ENCODE measurements at regions not wholly inside any gene's neighbourhood (a gene's known extent, or its start where the extent isn't known, plus 50 kb on each side); places are given as distances from the start of the nearest gene placed in this dataset.

DNA sequence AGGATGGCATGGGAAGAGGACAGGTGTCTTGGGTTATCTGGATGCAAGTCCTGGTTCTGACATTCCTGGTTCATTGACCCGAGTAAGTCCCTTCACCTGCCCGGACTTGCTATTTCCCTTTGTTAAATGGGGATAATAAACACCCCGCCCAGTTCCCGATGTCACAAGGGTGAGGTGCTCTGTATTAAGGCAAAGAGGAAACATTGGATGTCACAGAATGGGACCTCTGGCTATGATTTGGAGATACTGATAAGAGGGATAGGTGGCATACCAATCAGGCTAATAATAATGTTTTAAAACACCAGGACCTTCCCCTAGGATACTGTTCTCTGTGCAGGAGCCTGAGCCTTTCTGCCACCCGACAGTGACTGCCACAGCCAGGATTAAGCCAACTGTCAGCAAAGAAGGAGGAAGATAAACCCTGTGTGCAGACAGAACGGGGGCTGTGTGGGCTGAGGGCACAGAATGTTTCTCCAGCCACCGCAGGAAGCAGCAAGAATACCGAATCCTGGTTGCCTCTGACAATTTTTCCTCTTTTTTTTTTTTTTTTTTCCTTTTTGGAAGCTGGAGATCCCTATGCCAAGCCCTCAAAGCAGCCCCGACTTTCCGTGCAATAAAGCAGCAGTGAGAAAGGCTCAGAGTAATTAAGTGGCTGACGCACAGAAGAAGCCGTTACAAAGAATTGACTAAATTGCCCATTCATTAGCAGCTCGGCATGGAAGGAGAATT is 336.6 kb downstream of the SMAD2 start:
- no peak for DNase-seq

DNA sequence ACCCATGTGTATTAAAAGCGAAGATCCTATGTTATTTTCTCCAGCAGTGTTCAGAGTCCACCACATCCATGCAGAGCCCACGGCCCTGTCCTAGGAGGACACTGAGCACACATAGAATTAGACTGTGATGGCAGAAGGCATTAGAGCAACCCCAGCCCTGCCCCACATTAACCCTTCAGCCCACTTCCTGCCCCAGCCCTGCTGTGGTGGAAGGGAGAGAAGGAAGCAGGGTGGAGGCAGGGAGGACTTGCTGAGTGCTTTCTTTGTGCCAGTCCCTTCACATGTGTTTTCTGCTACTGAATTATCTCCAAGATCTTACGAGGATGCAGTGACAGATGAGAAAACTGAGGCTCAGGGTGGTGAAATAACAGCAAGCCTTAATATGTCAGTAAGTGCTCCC is 339.0 kb downstream of the SMAD2 start:
- DNase-seq = no peak

DNA sequence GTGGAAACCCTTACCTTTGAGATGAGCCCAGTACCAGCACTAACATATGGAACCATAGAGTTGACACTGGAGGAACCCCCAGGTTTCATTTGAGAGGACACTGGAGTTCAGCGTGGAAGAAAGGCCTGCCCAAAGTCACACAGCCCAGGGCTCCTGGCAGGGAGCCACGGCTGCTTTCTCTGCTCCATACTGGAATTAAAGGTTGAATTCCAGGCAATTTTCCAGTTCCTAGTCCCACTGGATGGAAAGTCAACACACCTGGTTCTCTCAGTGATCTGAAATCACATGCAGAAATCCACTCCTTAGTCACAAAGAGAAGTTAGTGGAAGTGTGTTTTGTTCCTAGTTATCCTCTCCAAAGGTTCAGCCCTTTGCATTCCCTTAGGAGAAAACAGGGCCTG is 336.1 kb upstream of the SKOR2 start:
- DNase-seq = no peak

DNA sequence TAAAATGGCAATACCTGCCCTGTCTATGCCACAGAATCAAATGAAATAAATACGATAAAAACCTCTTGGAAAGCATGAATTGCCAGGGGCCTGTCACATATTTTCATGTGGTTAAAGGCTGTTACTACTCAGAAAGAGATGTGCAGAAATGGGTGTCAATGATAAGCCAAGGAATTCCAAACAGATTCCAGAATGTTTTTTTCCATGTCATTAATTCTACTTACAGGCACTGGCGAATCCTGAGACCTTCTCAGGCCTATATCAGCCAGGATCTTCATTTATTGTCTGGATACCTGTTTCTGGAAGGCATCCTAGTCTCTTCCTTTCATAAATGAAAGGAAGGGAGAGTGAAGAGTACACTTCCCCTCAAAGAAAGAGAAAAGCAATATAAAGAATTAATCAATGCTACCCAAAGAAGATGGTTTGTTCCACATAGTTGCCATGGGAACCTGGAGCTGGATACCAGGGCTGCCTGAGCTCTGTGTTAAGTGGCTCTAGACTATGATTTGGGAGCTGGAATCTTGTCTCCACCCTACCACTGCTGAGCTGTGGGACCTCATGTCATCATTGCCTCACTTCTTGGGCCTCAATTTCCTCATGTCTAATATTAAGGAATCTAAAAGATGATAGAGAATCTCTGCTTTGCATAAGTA is 335.1 kb upstream of the SKOR2 start:
- DNase-seq = no peak

GRCh38 chr18:47585914-47586313 is 334.5 kb upstream of the SKOR2 start:
- DNase-seq = no peak

- no peak for DNase-seq
Measured at GRCh38 chr18:47585136-47585535, 333.7 kb upstream of the SKOR2 start.

DNA sequence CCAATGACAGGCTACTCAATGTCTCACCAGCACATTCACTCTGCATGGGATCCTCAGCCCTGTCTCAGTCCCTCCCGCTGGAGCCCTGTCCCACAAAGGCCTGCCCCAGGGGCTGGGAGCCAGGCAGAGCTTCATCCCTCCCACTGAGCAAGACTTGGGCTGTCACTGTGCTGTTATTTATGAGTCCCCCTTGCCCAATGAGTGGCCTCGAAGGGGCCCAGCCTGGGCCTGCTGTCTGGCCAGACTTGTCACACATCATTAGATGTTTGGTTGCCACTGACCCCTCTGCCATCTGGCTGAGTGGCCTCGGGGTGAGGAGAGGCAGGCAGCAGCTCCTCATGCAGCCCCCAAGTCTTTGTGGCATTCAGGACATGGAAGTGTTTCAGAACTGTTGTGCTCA is 330.6 kb upstream of the SKOR2 start:
- DNase-seq = no peak

GRCh38 chr18:47577520-47577919 is 326.1 kb upstream of the SKOR2 start:
- DNase-seq = no peak

DNA sequence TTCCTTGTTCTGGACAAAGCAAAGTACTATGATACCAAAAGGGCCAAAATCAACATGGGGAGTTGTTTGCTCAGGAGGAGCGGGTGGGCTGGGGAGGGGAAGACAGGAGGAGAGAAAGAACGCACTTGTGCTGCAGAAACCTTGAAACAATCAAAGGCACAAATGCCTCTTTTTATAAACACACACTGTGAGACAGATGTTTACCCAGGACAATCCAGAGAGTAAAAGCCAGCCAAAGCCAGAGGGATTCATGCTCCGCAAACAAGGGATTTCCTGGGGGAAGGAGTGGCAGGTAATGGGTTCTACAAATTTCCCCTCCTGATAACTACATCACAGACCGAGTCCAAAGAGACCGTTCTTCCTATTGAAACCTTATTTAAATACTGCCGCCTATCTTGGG is 323.5 kb upstream of the SKOR2 start:
- DNase-seq = no peak

- DNase-seq = no peak
Measured at GRCh38 chr18:47571957-47572356, 320.5 kb upstream of the SKOR2 start.

DNA sequence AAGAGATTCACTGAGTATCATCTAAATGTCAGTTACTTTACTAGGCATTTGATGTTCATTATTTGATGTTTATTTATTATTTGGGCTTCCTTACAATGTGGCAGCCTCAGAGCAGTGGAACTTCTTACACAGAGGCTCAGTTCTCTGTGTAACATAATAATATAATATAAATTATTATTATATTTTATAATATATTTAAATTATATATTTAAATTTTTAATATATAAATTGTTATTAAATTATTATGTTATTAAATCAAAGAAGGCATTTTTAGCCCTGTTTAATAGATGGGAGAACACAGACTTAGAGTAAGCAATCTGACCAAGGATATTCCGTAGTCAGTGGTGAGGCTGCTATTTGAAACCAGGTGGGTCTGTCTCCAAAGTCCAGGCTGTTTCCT is 315.3 kb upstream of the SKOR2 start:
- DNase-seq = no peak

- DNase-seq = no peak
Measured at GRCh38 chr18:47560723-47561715, 309.6 kb upstream of the SKOR2 start.

DNA sequence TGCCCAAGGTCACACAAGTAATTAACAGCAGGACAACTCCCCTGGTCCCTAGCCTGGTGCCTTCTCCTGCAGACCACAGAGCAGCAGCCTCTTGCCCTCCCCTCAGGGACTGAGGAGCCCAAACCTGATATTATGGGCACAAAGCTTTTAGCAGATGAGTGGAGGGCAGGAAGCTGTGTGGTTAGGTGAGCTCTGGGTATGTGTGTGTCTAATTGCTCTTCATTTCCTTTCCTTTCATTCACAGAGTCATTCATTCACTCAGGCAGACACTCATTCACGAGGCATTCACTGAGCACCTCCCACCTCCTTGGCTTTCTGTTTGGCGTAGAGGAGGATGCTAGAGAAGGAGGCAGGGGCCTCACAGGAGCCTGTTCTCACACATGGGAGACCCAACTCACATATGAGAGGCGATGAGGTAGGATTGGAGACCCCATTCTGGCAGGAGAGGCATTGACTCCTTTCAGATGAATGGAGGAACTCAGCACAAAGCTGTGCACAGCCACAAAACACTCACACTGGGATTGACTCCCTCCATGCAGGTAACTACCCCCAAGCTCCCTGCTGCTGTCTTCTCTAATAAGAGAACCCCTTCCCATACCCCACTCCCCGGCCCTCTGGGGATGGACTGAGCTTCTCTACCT is 306.8 kb upstream of the SKOR2 start:
- no peak for DNase-seq

- no peak for DNase-seq
Measured at GRCh38 chr18:47557160-47557559, 305.7 kb upstream of the SKOR2 start.

- DNase-seq = no peak
Measured at GRCh38 chr18:47552783-47553182, 301.3 kb upstream of the SKOR2 start.

DNA sequence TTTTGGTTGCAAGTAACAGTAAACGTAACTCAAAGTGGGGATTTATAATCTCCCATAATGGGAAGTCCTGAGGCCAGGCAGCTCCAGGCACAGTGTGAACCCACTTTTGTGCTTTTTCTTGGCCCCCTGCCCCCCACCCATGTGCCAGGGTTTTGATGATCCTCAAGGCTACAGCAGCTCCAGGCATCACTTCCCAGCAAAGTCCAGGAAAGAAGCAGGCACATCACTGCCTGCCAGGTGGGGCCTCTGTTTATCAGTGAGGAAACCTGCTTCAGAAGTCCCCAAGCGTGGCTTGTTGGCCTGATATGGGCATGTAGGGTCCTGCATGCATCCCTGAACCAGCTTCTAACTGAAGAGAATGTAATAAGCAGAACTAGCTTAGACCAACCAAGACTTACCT is 299.2 kb upstream of the SKOR2 start:
- no peak for DNase-seq

DNA sequence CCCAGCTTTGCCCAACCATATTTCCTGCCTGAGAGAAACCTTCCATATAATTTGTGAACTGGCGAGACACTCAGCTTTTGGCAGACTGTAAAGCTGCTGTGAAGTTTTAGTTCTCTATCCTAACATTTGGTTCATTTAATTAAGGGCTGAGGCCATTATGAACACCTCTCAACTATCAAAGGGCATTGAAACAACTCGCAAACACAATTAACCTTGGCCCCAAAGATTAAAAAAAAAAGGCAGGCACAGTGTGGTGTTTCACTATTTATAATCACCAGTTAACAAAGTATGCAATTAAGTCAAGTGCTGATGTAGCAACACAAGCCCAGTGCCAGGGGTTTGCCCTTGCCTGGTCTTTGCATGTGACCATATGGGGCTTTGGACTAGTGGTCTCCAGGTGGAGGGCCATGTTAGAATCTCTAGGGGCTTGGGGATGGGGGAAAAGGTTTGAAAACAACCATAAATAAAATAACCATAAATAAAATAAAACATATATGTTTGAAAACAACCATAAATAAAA is 297.6 kb upstream of the SKOR2 start:
- no peak for DNase-seq

DNA sequence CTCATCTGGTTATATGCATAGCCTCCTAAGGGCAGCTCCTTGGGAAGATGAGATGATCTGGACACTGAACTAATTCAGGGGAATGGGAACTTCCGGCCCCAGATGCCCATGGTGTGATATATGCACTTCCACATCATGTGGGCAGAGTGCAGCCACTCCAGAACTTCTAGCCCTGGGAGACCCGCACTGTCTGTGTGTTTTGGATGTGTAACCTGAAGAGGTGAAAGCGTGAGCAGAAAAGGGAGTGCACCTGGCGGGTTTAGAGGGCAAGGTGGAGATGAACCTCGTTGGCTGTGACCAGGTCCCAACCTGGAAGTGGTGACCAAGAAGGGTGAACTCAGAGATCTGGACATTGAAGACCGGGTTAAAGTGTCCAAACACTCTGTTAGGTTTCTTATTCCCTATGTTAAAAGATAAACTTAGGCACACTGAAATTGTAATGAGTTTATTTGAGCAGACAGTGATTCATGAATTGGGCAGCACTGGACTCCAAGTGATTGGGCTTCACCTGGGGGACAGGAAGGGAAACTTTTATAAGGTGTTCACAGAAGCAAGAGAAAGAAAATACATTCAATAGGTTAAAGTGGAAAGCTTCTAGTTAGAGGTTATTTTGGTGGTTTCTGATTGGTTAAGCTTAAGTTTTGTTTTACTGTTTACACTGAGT is 296.2 kb upstream of the SKOR2 start:
- DNase-seq = no peak

- no peak for DNase-seq
Measured at GRCh38 chr18:47545613-47546012, 294.2 kb upstream of the SKOR2 start.

- DNase-seq = no peak
Measured at GRCh38 chr18:47543080-47543479, 291.6 kb upstream of the SKOR2 start.

DNA sequence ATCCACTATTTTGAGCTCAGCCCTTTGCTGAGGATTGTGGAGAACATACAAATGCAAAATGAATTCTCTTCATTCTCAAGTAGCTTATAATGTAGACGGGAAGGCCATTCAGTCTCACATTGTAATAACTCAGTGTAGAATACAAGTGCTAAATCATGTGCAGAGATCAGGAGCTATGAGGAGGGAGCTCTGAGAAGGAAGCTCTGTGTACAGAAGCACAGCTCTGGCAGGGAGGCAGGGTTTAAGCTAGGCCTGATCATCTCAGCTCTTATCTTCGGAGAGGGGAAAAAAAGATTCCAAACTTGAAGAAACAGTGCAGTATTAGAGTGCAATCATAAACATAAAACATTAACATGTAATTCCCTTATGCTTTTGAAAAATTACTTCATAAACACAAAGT is 291.1 kb upstream of the SKOR2 start:
- no peak for DNase-seq

GRCh38 chr18:47531717-47532116 is 280.3 kb upstream of the SKOR2 start:
- DNase-seq = no peak

All from SHP77 (cell line).